OCI-LY7 (cell line): ENCODE measurements at regions not wholly inside any gene's neighbourhood (a gene's known extent, or its start where the extent isn't known, plus 50 kb on each side); places are given as distances from the start of the nearest gene placed in this dataset.

Experiments used
- BruUV-seq: library from RNA; stranded (reverse); fragments of 400-500 nt; replicated peaks from 2 replicates; lab custom pipeline; 2021; lab: Mats Ljungman, UMichigan
- CTCF ChIA-PET: fragments of 300-600 bp; sonication (Branson Sonifier 250); formaldehyde crosslinking; loops from one replicate; lab custom pipeline; 2022; ENCODE audit warnings: antibody characterized with exemption; ENCODE audit not compliant: unreplicated experiment; lab: Charles Lee
- POLR2A ChIA-PET: fragments of 300-600 bp; sonication (Branson Sonifier 250); formaldehyde crosslinking; loops from one replicate; lab custom pipeline; 2022; ENCODE audit warnings: antibody characterized with exemption; lab: Charles Lee
- DNase-seq: peaks from one replicate; pipeline ENCODE4 v3.0.0-alpha.2; 2015; ENCODE audit warnings: low spot score
- H2AFZ ChIP-seq: fragments of 200-600 bp; sonication (generic), shearing (Covaris generic); 2 replicates; pipeline ENCODE4 v1.6.1; 2014; ENCODE audit warnings: mild to moderate bottlenecking, antibody characterized with exemption, low read length, moderate library complexity
- H3K27ac ChIP-seq: fragments of 200-600 bp; sonication (generic); 2 replicates; pipeline ENCODE4 v1.5.1; 2014; ENCODE audit warnings: mixed run types, low read depth, mild to moderate bottlenecking, moderate library complexity, low read length, inconsistent platforms; ENCODE audit not compliant: poor library complexity, severe bottlenecking
- H3K36me3 ChIP-seq: fragments of 200-600 bp; sonication (generic); 2 replicates; pipeline ENCODE4 v1.6.1; 2014; ENCODE audit warnings: mild to moderate bottlenecking, antibody characterized with exemption, low read length, moderate library complexity, mixed read lengths; ENCODE audit not compliant: insufficient read depth
- H3K4me1 ChIP-seq: fragments of 200-600 bp; sonication (generic); 2 replicates; pipeline ENCODE4 v1.5.1; 2014; ENCODE audit warnings: mild to moderate bottlenecking, low read length; ENCODE audit not compliant: insufficient read depth, poor library complexity, severe bottlenecking
- H3K4me2 ChIP-seq: fragments of 200-600 bp; sonication (generic); 2 replicates; pipeline ENCODE4 v1.6.1; 2014; ENCODE audit warnings: mild to moderate bottlenecking, low read length
- H3K4me3 ChIP-seq: fragments of 200-600 bp; sonication (generic); 2 replicates; pipeline ENCODE4 v1.5.1; 2014; ENCODE audit warnings: mild to moderate bottlenecking, low read depth, low read length; ENCODE audit not compliant: poor library complexity, severe bottlenecking
- H3K79me2 ChIP-seq: fragments of 200-600 bp; sonication (generic); 2 replicates; pipeline ENCODE4 v1.6.1; 2016; ENCODE audit warnings: low read depth, mild to moderate bottlenecking, low read length, moderate library complexity, mixed read lengths; ENCODE audit not compliant: insufficient read depth
- H3K9me2 ChIP-seq: fragments of 200-600 bp; sonication (generic); 2 replicates; pipeline ENCODE4 v1.6.1; 2016; ENCODE audit warnings: mild to moderate bottlenecking, low read length, mixed read lengths; ENCODE audit not compliant: insufficient read depth
- H3K9me3 ChIP-seq: fragments of 200-600 bp; sonication (generic); 2 replicates; pipeline ENCODE4 v1.6.1; 2014; ENCODE audit warnings: mild to moderate bottlenecking, mixed run types, low read length, mixed read lengths
- H4K20me1 ChIP-seq: fragments of 200-600 bp; sonication (generic); 2 replicates; pipeline ENCODE4 v1.6.1; 2014; ENCODE audit warnings: mild to moderate bottlenecking, antibody characterized with exemption, low read length, moderate library complexity, mixed read lengths; ENCODE audit not compliant: insufficient read depth
- EZH2phosphoT487 ChIP-seq: fragments of 200-600 bp; sonication (generic); IDR thresholded peaks from 2 replicates; pipeline ENCODE4 v1.6.1; 2018; ENCODE audit warnings: low read depth, borderline replicate concordance, mild to moderate bottlenecking, mixed run types, antibody characterized with exemption, low read length, moderate library complexity, mixed read lengths
- intact Hi-C: fragments of 100-400 bp; cut with micrococcal nuclease; formaldehyde crosslinking; loops from one replicate; pipeline ENCODE4 v1.10.0; 2022; ENCODE audit not compliant: unreplicated experiment
- TF ChIP-seq, protein P1 (sequence below): fragments of 200-600 bp; sonication (generic); conservative IDR thresholded peaks from 2 replicates; pipeline ENCODE4 v1.5.1; 2014; ENCODE audit warnings: mild to moderate bottlenecking, antibody characterized with exemption, low read length, moderate library complexity, mixed read lengths

DNA sequence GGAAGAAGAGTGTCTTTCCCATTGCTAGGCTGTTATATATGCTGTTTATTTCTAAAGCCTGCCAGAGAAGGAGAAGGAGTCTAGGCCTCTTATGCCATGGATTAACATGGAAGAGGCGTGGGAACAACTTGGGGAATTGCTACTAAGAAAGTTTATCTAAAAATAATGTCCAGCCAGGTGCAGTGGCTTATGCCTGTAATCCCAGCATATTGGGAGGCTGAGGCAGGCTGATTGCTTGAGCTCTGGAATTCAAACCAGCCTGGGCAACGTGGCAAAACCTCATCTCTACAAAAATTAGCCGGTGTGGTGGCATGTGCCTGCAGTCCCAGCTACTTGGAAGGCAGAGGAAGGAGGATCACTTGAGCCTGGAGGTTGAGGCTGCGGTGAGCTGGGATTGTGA lies 51.7 kb upstream of the ARPP19 start:
- H3K4me1 ChIP-seq, result no peaks in the 10 kb centered on the region
- CTCF ChIA-PET, result no interaction called here
- DNase-seq, result no peak
- peaks cover 5% of the 10 kb centered on the region; the same call in 1 of the 2 replicates for H3K79me2 ChIP-seq
- H4K20me1 ChIP-seq, result no peaks in the 10 kb centered on the region
- intact Hi-C loops, result no loop called here
- TF ChIP-seq EZH2phosphoT487, result no peak
- TF ChIP-seq, protein P1, sequence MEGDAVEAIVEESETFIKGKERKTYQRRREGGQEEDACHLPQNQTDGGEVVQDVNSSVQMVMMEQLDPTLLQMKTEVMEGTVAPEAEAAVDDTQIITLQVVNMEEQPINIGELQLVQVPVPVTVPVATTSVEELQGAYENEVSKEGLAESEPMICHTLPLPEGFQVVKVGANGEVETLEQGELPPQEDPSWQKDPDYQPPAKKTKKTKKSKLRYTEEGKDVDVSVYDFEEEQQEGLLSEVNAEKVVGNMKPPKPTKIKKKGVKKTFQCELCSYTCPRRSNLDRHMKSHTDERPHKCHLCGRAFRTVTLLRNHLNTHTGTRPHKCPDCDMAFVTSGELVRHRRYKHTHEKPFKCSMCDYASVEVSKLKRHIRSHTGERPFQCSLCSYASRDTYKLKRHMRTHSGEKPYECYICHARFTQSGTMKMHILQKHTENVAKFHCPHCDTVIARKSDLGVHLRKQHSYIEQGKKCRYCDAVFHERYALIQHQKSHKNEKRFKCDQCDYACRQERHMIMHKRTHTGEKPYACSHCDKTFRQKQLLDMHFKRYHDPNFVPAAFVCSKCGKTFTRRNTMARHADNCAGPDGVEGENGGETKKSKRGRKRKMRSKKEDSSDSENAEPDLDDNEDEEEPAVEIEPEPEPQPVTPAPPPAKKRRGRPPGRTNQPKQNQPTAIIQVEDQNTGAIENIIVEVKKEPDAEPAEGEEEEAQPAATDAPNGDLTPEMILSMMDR, result no peak
- BruUV-seq, result no TSS peak
- H3K27ac ChIP-seq, result no peak overlapping the region
- H2AFZ ChIP-seq, result no peak overlapping the region
- peaks cover 88% of the 10 kb centered on the region for H3K36me3 ChIP-seq
- no peaks in the 10 kb centered on the region for H3K9me2 ChIP-seq
- H3K4me3 ChIP-seq, result no peak overlapping the region
- H3K9me3 ChIP-seq, result no peaks in the 10 kb centered on the region; the same call in 1 of the 2 replicates
- no peak overlapping the region for H3K4me2 ChIP-seq
- POLR2A ChIA-PET, result no interaction called here
